BE2C (cell line): ENCODE measurements at regions not wholly inside any gene's neighbourhood (a gene's known extent, or its start where the extent isn't known, plus 50 kb on each side); places are given as distances from the start of the nearest gene placed in this dataset.

Experiments used
- DNase-seq: peaks from one replicate; pipeline ENCODE4 v3.0.0-alpha.2; 2020
- H3K27me3 ChIP-seq: fragments of 250-450 bp; sonication (Bioruptor Pico); 2 replicates; pipeline ENCODE4 v1.5.1; 2020; ENCODE audit warnings: mild to moderate bottlenecking
- H3K36me3 ChIP-seq: fragments of 250-450 bp; sonication (Bioruptor Pico); 2 replicates; pipeline ENCODE4 v1.5.1; 2020; ENCODE audit warnings: mild to moderate bottlenecking
- H3K4me1 ChIP-seq: fragments of 250-450 bp; sonication (Bioruptor Pico); 2 replicates; pipeline ENCODE4 v1.5.1; 2020
- H3K4me3 ChIP-seq: 2 replicates; pipeline ENCODE4 v1.5.1; 2011; ENCODE audit warnings: low read depth, low read length
- H3K9me3 ChIP-seq: fragments of 250-450 bp; sonication (Bioruptor Pico); 2 replicates; pipeline ENCODE4 v1.5.1; 2020
- CTCF ChIP-seq: IDR thresholded peaks from 2 replicates; pipeline ENCODE4 v1.5.1; 2012; ENCODE audit warnings: mild to moderate bottlenecking, low read depth, low read length

DNA sequence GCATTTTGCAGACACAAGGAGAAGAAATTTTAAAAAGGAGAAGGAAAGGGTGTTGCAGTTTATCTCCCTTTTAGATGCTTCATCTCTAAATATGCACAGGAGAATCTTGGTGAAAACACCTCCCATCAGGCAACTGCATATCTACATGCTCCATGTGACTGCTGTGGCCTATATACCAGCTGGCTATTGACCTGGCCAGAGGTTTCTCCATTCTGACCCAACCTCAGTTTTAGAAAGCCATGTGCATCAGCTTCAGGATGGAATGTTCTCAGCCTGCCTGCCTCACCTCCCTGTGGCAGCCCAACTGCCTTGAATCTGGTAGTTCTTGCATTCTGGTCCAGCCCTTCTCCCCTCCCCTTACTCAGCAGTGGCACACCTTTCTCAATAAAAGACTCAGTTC lies 1958.8 kb upstream of the CELF4 start:
- TF ChIP-seq CTCF = no peak
- Histone ChIP-seq H3K27me3 (no peaks in the 10 kb centered on the region), H3K4me1 (no peaks in the 10 kb centered on the region), H3K36me3 (no peaks in the 10 kb centered on the region), H3K9me3 (no peaks in the 10 kb centered on the region), H3K4me3 (no peak overlapping the region)
- no peak for DNase-seq

- H3K9me3 ChIP-seq = no peaks in the 10 kb centered on the region
- H3K4me3 ChIP-seq = no peak overlapping the region
- no peaks in the 10 kb centered on the region for H3K27me3 ChIP-seq
- H3K4me1 ChIP-seq = no peaks in the 10 kb centered on the region
- DNase-seq = no peak
- TF ChIP-seq CTCF = no peak
- no peaks in the 10 kb centered on the region for H3K36me3 ChIP-seq
Observed at GRCh38 chr18:39523281-39523680, 1957.7 kb upstream of the CELF4 start.

GRCh38 chr18:39521164-39521563 lies 1955.6 kb upstream of the CELF4 start:
- no peak for TF ChIP-seq CTCF
- no peaks in the 10 kb centered on the region for H3K36me3 ChIP-seq
- H3K4me1 ChIP-seq = no peaks in the 10 kb centered on the region

GRCh38 chr18:39519741-39520140 lies 1954.1 kb upstream of the CELF4 start:
- H3K4me1 ChIP-seq = no peaks in the 10 kb centered on the region
- DNase-seq = no peak
- H3K4me3 ChIP-seq = no peak overlapping the region
- H3K9me3 ChIP-seq = no peaks in the 10 kb centered on the region
- no peaks in the 10 kb centered on the region for H3K36me3 ChIP-seq
- H3K27me3 ChIP-seq = no peaks in the 10 kb centered on the region
- no peak for TF ChIP-seq CTCF

More at GRCh38 chr18:39521164-39521563, 1955.6 kb upstream of the CELF4 start:
- Histone ChIP-seq H3K9me3 (no peaks in the 10 kb centered on the region), H3K4me3 (no peak overlapping the region), H3K27me3 (no peaks in the 10 kb centered on the region)
- no peak for DNase-seq

GRCh38 chr18:39515299-39515698 lies 1949.7 kb upstream of the CELF4 start:
- no peak for TF ChIP-seq CTCF
- no peaks in the 10 kb centered on the region for H3K36me3 ChIP-seq
- no peaks in the 10 kb centered on the region for H3K9me3 ChIP-seq
- no peaks in the 10 kb centered on the region for H3K27me3 ChIP-seq
- no peaks in the 10 kb centered on the region for H3K4me1 ChIP-seq
- no peak overlapping the region for H3K4me3 ChIP-seq
- DNase-seq = no peak

DNA sequence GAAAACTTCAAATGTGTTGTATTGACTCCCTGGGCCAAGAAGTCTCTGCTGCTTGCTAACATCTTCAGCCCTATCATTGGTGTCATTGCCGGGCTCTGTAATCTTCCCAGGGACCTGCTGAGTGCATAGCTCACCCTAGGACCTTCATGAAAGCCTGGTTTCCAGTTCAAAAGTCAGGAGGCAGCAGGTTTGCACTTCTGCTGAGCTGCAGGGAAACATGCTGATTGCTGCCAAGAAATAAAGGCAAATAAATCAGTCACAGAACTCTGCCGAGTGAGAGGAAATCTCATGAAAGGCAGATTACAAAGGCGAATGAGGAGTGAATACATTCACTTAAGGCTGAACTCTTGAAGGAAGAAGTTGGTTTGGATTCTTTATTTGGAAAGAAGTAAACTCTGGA lies 1947.6 kb upstream of the CELF4 start:
- H3K36me3 ChIP-seq = no peaks in the 10 kb centered on the region
- no peaks in the 10 kb centered on the region for H3K9me3 ChIP-seq
- no peak overlapping the region for H3K4me3 ChIP-seq
- DNase-seq = no peak
- no peak for TF ChIP-seq CTCF
- H3K27me3 ChIP-seq = no peaks in the 10 kb centered on the region
- H3K4me1 ChIP-seq = no peaks in the 10 kb centered on the region
